ENCODE measurements at regions not wholly inside any gene's neighbourhood (a gene's known extent, or its start where the extent isn't known, plus 50 kb on each side); places are given as distances from the start of the nearest gene placed in this dataset.

DNA sequence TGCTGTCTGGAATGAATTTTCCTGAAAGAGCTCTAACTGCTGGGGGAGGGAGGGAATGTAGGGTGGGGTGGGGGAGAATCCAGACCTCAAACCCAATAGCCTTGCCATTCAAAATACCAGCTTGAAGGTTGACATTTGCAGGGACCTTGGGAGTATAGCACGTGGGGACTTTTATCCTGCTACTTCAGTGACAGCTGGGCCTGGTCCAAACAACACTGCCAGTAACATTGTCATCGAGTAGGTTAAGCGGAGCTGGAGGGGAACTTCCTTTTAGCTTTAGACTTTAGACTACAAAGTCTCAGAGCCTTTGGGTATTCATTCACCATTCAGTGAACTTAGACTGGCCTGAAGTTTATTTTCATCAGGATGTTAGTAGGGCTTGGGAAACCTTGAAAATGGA, 248.7 kb downstream of the MEIS1 start:
- no peak for TF ChIP-seq GATA2 (IDR thresholded peaks at IDR 0.05; ENCODE audit: low read depth, low read length)
- TF ChIP-seq GATA3 (IDR thresholded peaks at IDR 0.05; ENCODE audit: low read depth, low read length): no peak

All from SH-SY5Y (cell line).